ENCODE measurements at regions not wholly inside any gene's neighbourhood (a gene's known extent, or its start where the extent isn't known, plus 50 kb on each side); places are given as distances from the start of the nearest gene placed in this dataset.
A peak's percentile ranks its signal among the peaks of the same experiment; 100 is the strongest.
"Not testable (repeated sequence)": the region's sequence is repeated elsewhere in the genome, so short reads cannot be mapped to it uniquely, and the experiment has no call there.

GRCh38 chr19:30686826-30687566 is 314.8 kb downstream of the ZNF536 start:
- H3K9me3 Mint-ChIP-seq: no peaks in the 10 kb centered on the region
- no peak for DNase-seq (ENCODE audit: low spot score in 2 of 2)
- no peak overlapping the region for H3K27ac Mint-ChIP-seq
- H3K36me3 Mint-ChIP-seq: no peaks in the 10 kb centered on the region
- ATAC-seq: no peak

- no peak for ATAC-seq
- Mint-ChIP-seq H3K27ac (no peak overlapping the region), H3K36me3 (no peaks in the 10 kb centered on the region), H3K9me3 (no peaks in the 10 kb centered on the region)
- DNase-seq (ENCODE audit: low spot score in 2 of 2): no peak
These were observed 314.1 kb downstream of the ZNF536 start for GRCh38 chr19:30686176-30686820.

- no peak overlapping the region for H3K27ac Mint-ChIP-seq
- DNase-seq (ENCODE audit: low spot score in 2 of 2) (no peak), ATAC-seq (no peak)
- no peaks in the 10 kb centered on the region for H3K36me3 Mint-ChIP-seq
- no peaks in the 10 kb centered on the region for H3K9me3 Mint-ChIP-seq
These were observed 313.3 kb downstream of the ZNF536 start for GRCh38 chr19:30685426-30686000.

GRCh38 chr19:30684613-30685012 is 312.4 kb downstream of the ZNF536 start:
- ATAC-seq (no peak), DNase-seq (ENCODE audit: low spot score in 2 of 2) (no peak)
- Mint-ChIP-seq H3K36me3 (no peaks in the 10 kb centered on the region), H3K27ac (no peak overlapping the region), H3K9me3 (no peaks in the 10 kb centered on the region)

GRCh38 chr19:30682999-30683536 is 310.9 kb downstream of the ZNF536 start:
- H3K36me3 Mint-ChIP-seq: no peaks in the 10 kb centered on the region
- H3K9me3 Mint-ChIP-seq: no peaks in the 10 kb centered on the region
- H3K27ac Mint-ChIP-seq: no peak overlapping the region
- DNase-seq (ENCODE audit: low spot score in 2 of 2): peak in 1 of 2 donors; percentile 68
- peak; percentile 46 to 55 for ATAC-seq

GRCh38 chr19:30682146-30682998 is 310.2 kb downstream of the ZNF536 start:
- H3K9me3 Mint-ChIP-seq: no peaks in the 10 kb centered on the region
- H3K36me3 Mint-ChIP-seq: no peaks in the 10 kb centered on the region
- peak overlapping the region in 1 of 2 donors; percentile 22 for H3K27ac Mint-ChIP-seq
- ATAC-seq: no peak
- no peak for DNase-seq (ENCODE audit: low spot score in 2 of 2)

GRCh38 chr19:30681162-30682100 is 309.2 kb downstream of the ZNF536 start:
- H3K27ac Mint-ChIP-seq: peak overlapping the region in 1 of 2 donors; percentile 22
- H3K9me3 Mint-ChIP-seq: no peaks in the 10 kb centered on the region
- DNase-seq (ENCODE audit: low spot score in 2 of 2): no peak
- H3K36me3 Mint-ChIP-seq: no peaks in the 10 kb centered on the region
- no peak for ATAC-seq

GRCh38 chr19:30680399-30680798 is 308.2 kb downstream of the ZNF536 start:
- not testable (repeated sequence) for DNase-seq (ENCODE audit: low spot score in 2 of 2); H3K36me3 Mint-ChIP-seq; H3K27ac Mint-ChIP-seq; ATAC-seq; H3K9me3 Mint-ChIP-seq

- Mint-ChIP-seq H3K36me3 (no peaks in the 10 kb centered on the region), H3K9me3 (no peaks in the 10 kb centered on the region), H3K27ac (no peak overlapping the region)
- DNase-seq (ENCODE audit: low spot score in 2 of 2): no peak
- ATAC-seq: no peak
These were observed 307.6 kb downstream of the ZNF536 start for GRCh38 chr19:30679789-30680188.

- Mint-ChIP-seq H3K27ac (no peak overlapping the region), H3K36me3 (no peaks in the 10 kb centered on the region)
- ATAC-seq: no peak
These were observed 307.0 kb downstream of the ZNF536 start for GRCh38 chr19:30679153-30679702.

GRCh38 chr19:30678168-30678567 is 306.0 kb downstream of the ZNF536 start:
- DNase-seq (ENCODE audit: low spot score in 2 of 2) (no peak), ATAC-seq (no peak)
- no peak overlapping the region for H3K27ac Mint-ChIP-seq
- H3K36me3 Mint-ChIP-seq: no peaks in the 10 kb centered on the region
- H3K9me3 Mint-ChIP-seq: no peaks in the 10 kb centered on the region

More at GRCh38 chr19:30679153-30679702, 307.0 kb downstream of the ZNF536 start:
- no peaks in the 10 kb centered on the region for H3K9me3 Mint-ChIP-seq
- no peak for DNase-seq (ENCODE audit: low spot score in 2 of 2)

GRCh38 chr19:30677702-30678101 is 305.5 kb downstream of the ZNF536 start:
- DNase-seq (ENCODE audit: low spot score in 2 of 2) (no peak), ATAC-seq (no peak)
- no peak overlapping the region for H3K27ac Mint-ChIP-seq
- H3K36me3 Mint-ChIP-seq: no peaks in the 10 kb centered on the region
- no peaks in the 10 kb centered on the region for H3K9me3 Mint-ChIP-seq

- Mint-ChIP-seq H3K27ac (no peak overlapping the region), H3K9me3 (no peaks in the 10 kb centered on the region), H3K36me3 (no peaks in the 10 kb centered on the region)
- ATAC-seq (no peak), DNase-seq (ENCODE audit: low spot score in 2 of 2) (no peak)
These were observed 305.0 kb downstream of the ZNF536 start for GRCh38 chr19:30676990-30677679.

GRCh38 chr19:30675086-30675485 is 302.9 kb downstream of the ZNF536 start:
- DNase-seq (ENCODE audit: low spot score in 2 of 2) (no peak), ATAC-seq (no peak)
- no peaks in the 10 kb centered on the region for H3K36me3 Mint-ChIP-seq
- H3K9me3 Mint-ChIP-seq: no peaks in the 10 kb centered on the region
- H3K27ac Mint-ChIP-seq: no peak overlapping the region

GRCh38 chr19:30674656-30675055 is 302.5 kb downstream of the ZNF536 start:
- ATAC-seq: no peak
- Mint-ChIP-seq H3K27ac (no peak overlapping the region), H3K36me3 (no peaks in the 10 kb centered on the region), H3K9me3 (no peaks in the 10 kb centered on the region)
- DNase-seq (ENCODE audit: low spot score in 2 of 2): no peak
